ENCODE measurements at regions not wholly inside any gene's neighbourhood (a gene's known extent, or its start where the extent isn't known, plus 50 kb on each side); places are given as distances from the start of the nearest gene placed in this dataset.

DNA sequence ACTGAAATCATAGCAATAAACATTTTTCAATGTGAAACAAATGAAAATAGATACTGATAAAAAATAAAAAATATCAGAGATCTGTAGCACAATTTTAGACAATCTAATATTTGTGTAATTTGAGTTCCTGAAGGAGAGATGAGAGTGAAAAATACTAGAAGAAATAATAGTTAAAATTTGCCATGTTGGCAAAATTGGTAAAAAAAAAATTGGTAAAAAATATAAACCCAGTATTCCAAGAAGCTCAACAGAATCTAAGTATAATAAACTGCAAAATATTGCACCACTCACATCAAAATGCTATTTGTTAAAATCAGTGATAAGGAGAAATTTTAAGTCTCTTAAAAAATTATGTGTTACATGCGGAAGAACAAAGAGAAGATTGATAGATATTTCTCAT, 1680.7 kb downstream of the PCDH7 start:
- no peaks in the 10 kb centered on the region for H3K36me3 ChIP-seq (ENCODE audit: control insufficient read depth in 1 of 2, insufficient read depth in 2 of 2, low read length in 2 of 2)
- no peak overlapping the region for H3K27ac ChIP-seq (ENCODE audit: low read length)
- no peaks in the 10 kb centered on the region for H3K4me1 ChIP-seq (ENCODE audit: control insufficient read depth in 1 of 2, insufficient read depth in 2 of 2, low read length in 2 of 2)
- H3K9me3 ChIP-seq (ENCODE audit: control insufficient read depth in 1 of 2, low read length in 2 of 2) = no peaks in the 10 kb centered on the region
- H3K4me3 ChIP-seq (ENCODE audit: low read depth in 1 of 2, low read length in 2 of 2) = no peak overlapping the region
- no peaks in the 10 kb centered on the region for H3K27me3 ChIP-seq (ENCODE audit: low read depth, low read length)

DNA sequence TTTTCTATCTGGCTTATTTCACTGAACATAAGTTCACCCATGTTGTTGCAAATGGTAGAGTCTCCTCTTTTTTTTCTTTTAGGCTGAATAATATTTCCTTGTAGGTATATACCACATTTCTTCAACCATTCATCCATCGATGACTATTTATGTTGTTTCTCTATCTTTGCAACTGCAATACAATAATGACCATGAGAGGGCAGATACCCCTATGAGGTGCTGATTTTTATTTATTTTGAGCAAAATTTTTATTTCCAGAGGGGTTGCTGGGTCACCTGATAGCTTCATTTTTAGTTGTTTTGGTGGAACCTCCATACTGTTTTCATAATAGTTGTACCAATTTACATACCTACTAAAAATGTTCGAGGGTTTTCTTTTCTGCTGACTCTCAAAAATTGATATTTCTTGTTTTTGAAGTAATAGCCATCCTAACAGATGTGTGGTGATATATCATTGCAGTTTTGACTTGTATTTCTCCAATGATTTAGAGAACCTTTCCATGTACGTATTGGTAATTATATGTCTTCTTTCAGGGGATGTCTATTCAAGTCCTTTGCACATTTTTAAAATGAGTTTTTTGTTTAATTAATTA, 1697.0 kb downstream of the PCDH7 start:
- Histone ChIP-seq H3K36me3 (ENCODE audit: control insufficient read depth in 1 of 2, insufficient read depth in 2 of 2, low read length in 2 of 2) (no peaks in the 10 kb centered on the region), H3K27ac (ENCODE audit: low read length) (no peak overlapping the region), H3K27me3 (ENCODE audit: low read depth, low read length) (no peaks in the 10 kb centered on the region), H3K9me3 (ENCODE audit: control insufficient read depth in 1 of 2, low read length in 2 of 2) (peaks cover 0 to under 1% of the 10 kb centered on the region in 2 donors), H3K4me3 (ENCODE audit: low read depth in 1 of 2, low read length in 2 of 2) (no peak overlapping the region), H3K4me1 (ENCODE audit: control insufficient read depth in 1 of 2, insufficient read depth in 2 of 2, low read length in 2 of 2) (no peaks in the 10 kb centered on the region)

DNA sequence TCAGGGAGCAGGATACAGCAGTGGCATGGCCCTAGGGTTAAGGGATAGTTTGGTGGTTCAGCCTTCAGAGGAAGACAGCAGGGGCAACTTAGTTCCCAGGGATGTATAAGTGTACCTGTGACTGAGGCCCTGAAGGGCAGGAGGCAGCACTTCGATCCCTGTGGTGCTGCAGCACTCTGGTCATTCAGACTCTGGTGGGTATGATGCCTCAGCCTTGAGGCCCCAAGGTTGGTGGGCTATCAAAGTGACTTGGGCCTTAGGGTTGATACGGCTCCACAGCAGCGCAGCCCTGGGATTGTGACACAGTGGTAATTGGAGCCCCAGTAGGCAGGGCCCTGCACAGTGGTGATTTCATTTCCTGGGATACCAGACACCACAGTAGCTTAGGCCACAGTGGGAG, 1703.1 kb downstream of the PCDH7 start:
- Histone ChIP-seq H3K9me3 (ENCODE audit: control insufficient read depth in 1 of 2, low read length in 2 of 2) (peaks cover 0 to 16% of the 10 kb centered on the region in 2 donors), H3K4me3 (ENCODE audit: low read depth in 1 of 2, low read length in 2 of 2) (no peak overlapping the region), H3K4me1 (ENCODE audit: control insufficient read depth in 1 of 2, insufficient read depth in 2 of 2, low read length in 2 of 2) (no peaks in the 10 kb centered on the region), H3K27me3 (ENCODE audit: low read depth, low read length) (no peaks in the 10 kb centered on the region), H3K27ac (ENCODE audit: low read length) (no peak overlapping the region), H3K36me3 (ENCODE audit: control insufficient read depth in 1 of 2, insufficient read depth in 2 of 2, low read length in 2 of 2) (no peaks in the 10 kb centered on the region)

DNA sequence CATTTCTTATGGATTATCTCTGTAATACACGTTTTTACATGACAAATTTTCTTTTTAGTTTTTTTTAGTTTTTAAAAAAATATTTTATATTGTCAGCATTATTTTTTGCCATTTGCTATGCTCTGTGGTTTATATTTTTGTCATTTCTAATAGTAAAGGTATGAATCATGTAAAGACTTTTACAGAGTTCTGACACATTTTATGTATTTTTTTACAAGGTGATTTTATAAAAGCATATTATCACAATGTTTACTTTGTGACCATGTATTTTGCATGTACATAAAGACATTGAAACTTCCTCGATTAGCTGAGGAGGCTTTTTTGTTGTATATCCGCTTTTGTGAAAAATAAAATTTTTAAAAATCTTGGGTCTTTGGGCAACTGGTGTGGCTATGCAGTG, 1705.1 kb downstream of the PCDH7 start:
- Histone ChIP-seq H3K27ac (ENCODE audit: low read length) (no peak overlapping the region), H3K4me3 (ENCODE audit: low read depth in 1 of 2, low read length in 2 of 2) (no peak overlapping the region), H3K9me3 (ENCODE audit: control insufficient read depth in 1 of 2, low read length in 2 of 2) (peaks cover 0 to 16% of the 10 kb centered on the region in 2 donors), H3K36me3 (ENCODE audit: control insufficient read depth in 1 of 2, insufficient read depth in 2 of 2, low read length in 2 of 2) (no peaks in the 10 kb centered on the region), H3K4me1 (ENCODE audit: control insufficient read depth in 1 of 2, insufficient read depth in 2 of 2, low read length in 2 of 2) (no peaks in the 10 kb centered on the region), H3K27me3 (ENCODE audit: low read depth, low read length) (no peaks in the 10 kb centered on the region)

DNA sequence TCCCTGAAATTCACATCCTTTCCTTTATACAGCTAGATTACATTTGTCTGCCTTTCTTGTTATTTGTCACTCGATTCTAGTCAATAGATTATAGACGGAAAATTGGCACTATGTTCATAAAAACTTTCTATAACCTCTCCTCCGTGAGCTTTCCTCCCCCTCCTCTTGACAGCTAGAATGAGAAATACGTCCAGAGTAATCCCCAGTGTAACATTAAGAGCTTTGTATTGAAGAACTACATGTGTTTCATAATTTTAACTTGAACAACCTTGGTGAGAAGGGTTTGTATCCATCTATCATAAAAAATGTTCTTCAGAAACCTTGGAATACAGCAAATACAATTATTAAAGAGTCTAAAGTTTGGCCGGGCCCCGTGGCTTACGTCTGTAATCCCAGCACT, 1707.4 kb downstream of the PCDH7 start:
- Histone ChIP-seq H3K4me3 (ENCODE audit: low read depth in 1 of 2, low read length in 2 of 2) (no peak overlapping the region), H3K36me3 (ENCODE audit: control insufficient read depth in 1 of 2, insufficient read depth in 2 of 2, low read length in 2 of 2) (no peaks in the 10 kb centered on the region), H3K27me3 (ENCODE audit: low read depth, low read length) (no peaks in the 10 kb centered on the region), H3K4me1 (ENCODE audit: control insufficient read depth in 1 of 2, insufficient read depth in 2 of 2, low read length in 2 of 2) (no peaks in the 10 kb centered on the region), H3K27ac (ENCODE audit: low read length) (no peak overlapping the region), H3K9me3 (ENCODE audit: control insufficient read depth in 1 of 2, low read length in 2 of 2) (peaks cover 0 to 12% of the 10 kb centered on the region in 2 donors)

DNA sequence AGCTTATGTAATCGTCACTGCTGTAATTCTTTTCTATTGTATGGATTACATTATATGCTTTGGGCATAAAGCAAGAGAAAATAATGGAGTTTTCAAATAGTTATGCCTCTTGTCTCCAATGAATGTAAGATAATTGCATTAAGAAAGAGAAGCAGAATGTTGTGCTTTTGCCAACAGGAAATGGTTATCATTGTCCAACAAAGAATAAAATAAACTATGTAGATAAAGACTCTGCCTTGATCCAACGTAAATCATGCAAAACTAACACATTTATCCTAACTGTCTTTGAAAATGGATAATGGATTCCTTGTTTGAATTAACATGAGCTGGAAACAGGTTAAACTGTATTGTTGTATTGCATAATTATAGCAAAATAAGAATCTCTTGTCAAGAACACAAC, 1709.0 kb downstream of the PCDH7 start:
- Histone ChIP-seq H3K4me3 (ENCODE audit: low read depth in 1 of 2, low read length in 2 of 2) (no peak overlapping the region), H3K36me3 (ENCODE audit: control insufficient read depth in 1 of 2, insufficient read depth in 2 of 2, low read length in 2 of 2) (no peaks in the 10 kb centered on the region), H3K27me3 (ENCODE audit: low read depth, low read length) (no peaks in the 10 kb centered on the region), H3K27ac (ENCODE audit: low read length) (no peak overlapping the region), H3K4me1 (ENCODE audit: control insufficient read depth in 1 of 2, insufficient read depth in 2 of 2, low read length in 2 of 2) (no peaks in the 10 kb centered on the region), H3K9me3 (ENCODE audit: control insufficient read depth in 1 of 2, low read length in 2 of 2) (peaks cover 0 to under 1% of the 10 kb centered on the region in 2 donors)

DNA sequence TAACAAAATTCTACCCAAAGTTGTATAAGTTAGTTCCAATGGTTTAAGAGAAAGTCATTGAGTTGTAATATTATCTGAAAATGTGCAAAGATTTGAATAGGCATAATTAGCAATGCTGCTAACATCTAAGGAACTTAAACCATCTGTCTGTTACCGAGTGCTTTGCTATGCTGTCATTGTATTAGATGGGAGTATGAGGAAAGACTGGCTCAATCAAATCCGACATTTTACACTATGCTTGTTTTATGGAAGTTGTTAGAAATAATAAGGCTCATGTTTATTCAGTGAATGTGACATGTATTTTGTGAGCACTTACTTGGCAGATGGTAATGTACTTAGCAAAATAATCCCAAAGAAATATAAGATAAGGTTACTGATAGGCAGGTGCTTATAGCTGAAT, 1715.1 kb downstream of the PCDH7 start:
- Histone ChIP-seq H3K4me3 (ENCODE audit: low read depth in 1 of 2, low read length in 2 of 2) (no peak overlapping the region), H3K36me3 (ENCODE audit: control insufficient read depth in 1 of 2, insufficient read depth in 2 of 2, low read length in 2 of 2) (no peaks in the 10 kb centered on the region), H3K27me3 (ENCODE audit: low read depth, low read length) (no peaks in the 10 kb centered on the region), H3K9me3 (ENCODE audit: control insufficient read depth in 1 of 2, low read length in 2 of 2) (no peaks in the 10 kb centered on the region), H3K27ac (ENCODE audit: low read length) (no peak overlapping the region), H3K4me1 (ENCODE audit: control insufficient read depth in 1 of 2, insufficient read depth in 2 of 2, low read length in 2 of 2) (no peaks in the 10 kb centered on the region)

DNA sequence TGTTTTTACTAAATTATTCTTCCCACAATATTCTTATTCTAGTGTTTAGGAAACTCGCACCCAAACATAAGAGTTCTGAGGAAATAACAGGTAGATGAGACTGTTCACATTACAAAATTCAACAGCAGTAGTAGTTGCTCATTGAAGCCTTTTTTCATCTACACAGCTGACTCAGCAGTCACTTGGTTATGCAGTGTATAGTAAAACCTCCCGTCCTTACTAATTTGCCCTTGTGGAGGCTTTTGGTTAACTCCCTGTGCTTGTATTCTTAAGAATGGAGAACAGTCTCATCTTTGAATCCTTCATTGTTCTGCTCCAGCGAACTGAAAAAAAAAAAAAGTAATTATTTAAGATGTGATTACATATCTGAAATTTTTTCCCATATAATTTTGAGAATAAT, 1716.6 kb downstream of the PCDH7 start:
- Histone ChIP-seq H3K9me3 (ENCODE audit: control insufficient read depth in 1 of 2, low read length in 2 of 2) (no peaks in the 10 kb centered on the region), H3K4me3 (ENCODE audit: low read depth in 1 of 2, low read length in 2 of 2) (no peak overlapping the region), H3K4me1 (ENCODE audit: control insufficient read depth in 1 of 2, insufficient read depth in 2 of 2, low read length in 2 of 2) (no peaks in the 10 kb centered on the region), H3K36me3 (ENCODE audit: control insufficient read depth in 1 of 2, insufficient read depth in 2 of 2, low read length in 2 of 2) (no peaks in the 10 kb centered on the region), H3K27ac (ENCODE audit: low read length) (no peak overlapping the region), H3K27me3 (ENCODE audit: low read depth, low read length) (no peaks in the 10 kb centered on the region)

DNA sequence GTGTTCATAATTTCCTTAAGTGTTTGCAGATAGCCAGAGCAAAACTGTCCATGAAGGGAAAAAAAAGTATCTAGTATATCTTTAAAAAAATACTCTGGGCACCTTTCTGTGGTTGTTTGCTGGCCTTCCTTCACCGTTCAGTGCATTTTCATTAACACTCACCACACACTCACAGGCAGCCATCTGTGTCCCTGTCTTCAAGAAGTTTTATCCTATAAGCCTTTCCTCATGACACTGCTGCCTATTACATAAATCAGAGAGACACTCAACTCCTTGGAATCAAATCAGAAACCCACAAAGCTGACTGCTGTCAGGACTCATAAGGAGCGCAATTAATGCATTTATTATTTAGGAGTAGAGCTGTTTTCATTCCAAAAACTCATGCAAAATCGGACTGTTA, 1720.2 kb downstream of the PCDH7 start:
- no peak overlapping the region for H3K27ac ChIP-seq (ENCODE audit: low read length)
- H3K4me1 ChIP-seq (ENCODE audit: control insufficient read depth in 1 of 2, insufficient read depth in 2 of 2, low read length in 2 of 2) = no peaks in the 10 kb centered on the region
- H3K9me3 ChIP-seq (ENCODE audit: control insufficient read depth in 1 of 2, low read length in 2 of 2) = no peaks in the 10 kb centered on the region
- H3K4me3 ChIP-seq (ENCODE audit: low read depth in 1 of 2, low read length in 2 of 2) = no peak overlapping the region
- no peaks in the 10 kb centered on the region for H3K27me3 ChIP-seq (ENCODE audit: low read depth, low read length)
- H3K36me3 ChIP-seq (ENCODE audit: control insufficient read depth in 1 of 2, insufficient read depth in 2 of 2, low read length in 2 of 2) = no peaks in the 10 kb centered on the region

DNA sequence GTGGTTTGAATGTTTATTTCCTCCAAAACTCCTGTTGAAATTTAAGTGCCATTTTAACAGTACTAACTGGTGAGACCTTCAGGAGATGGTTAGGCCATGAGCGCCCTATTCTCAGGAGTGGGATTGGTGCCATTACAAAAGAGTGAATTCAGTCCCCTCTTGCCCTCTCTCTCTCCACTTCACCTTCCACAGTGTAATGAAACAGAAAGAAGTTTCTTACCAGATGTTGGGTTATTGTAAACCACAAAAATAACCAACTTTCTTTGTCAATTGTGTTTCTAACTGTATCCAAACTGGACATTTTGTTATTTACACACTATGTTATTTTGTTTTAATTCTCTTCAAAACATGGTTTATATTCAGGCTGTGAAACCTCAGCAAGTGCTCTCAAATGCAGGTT, 1734.3 kb downstream of the PCDH7 start:
- no peaks in the 10 kb centered on the region for H3K4me1 ChIP-seq (ENCODE audit: control insufficient read depth in 1 of 2, insufficient read depth in 2 of 2, low read length in 2 of 2)
- H3K36me3 ChIP-seq (ENCODE audit: control insufficient read depth in 1 of 2, insufficient read depth in 2 of 2, low read length in 2 of 2) = no peaks in the 10 kb centered on the region
- no peaks in the 10 kb centered on the region for H3K9me3 ChIP-seq (ENCODE audit: control insufficient read depth in 1 of 2, low read length in 2 of 2)
- no peak overlapping the region for H3K27ac ChIP-seq (ENCODE audit: low read length)
- H3K27me3 ChIP-seq (ENCODE audit: low read depth, low read length) = no peaks in the 10 kb centered on the region
- no peak overlapping the region for H3K4me3 ChIP-seq (ENCODE audit: low read depth in 1 of 2, low read length in 2 of 2)

DNA sequence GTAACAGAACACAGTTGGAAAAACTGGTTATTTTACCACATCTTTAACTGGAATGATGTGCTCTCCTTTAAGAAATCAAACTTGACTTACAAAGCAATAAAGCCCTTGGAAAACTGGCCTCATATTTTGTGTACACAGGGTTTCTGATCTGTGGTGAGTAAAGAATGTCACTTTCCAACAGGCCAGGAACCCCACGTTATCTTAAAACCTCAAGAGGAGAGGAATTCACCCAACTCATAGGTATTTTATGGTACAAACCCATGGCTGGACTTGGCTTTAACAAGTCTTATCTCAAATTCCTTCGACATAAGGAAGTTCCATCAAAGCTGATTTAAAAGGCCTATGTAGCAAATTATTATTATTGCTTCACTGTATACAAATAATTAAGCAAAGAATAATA, 1735.1 kb downstream of the PCDH7 start:
- Histone ChIP-seq H3K36me3 (ENCODE audit: control insufficient read depth in 1 of 2, insufficient read depth in 2 of 2, low read length in 2 of 2) (no peaks in the 10 kb centered on the region), H3K9me3 (ENCODE audit: control insufficient read depth in 1 of 2, low read length in 2 of 2) (no peaks in the 10 kb centered on the region), H3K27ac (ENCODE audit: low read length) (no peak overlapping the region), H3K27me3 (ENCODE audit: low read depth, low read length) (no peaks in the 10 kb centered on the region), H3K4me3 (ENCODE audit: low read depth in 1 of 2, low read length in 2 of 2) (no peak overlapping the region), H3K4me1 (ENCODE audit: control insufficient read depth in 1 of 2, insufficient read depth in 2 of 2, low read length in 2 of 2) (no peaks in the 10 kb centered on the region)

DNA sequence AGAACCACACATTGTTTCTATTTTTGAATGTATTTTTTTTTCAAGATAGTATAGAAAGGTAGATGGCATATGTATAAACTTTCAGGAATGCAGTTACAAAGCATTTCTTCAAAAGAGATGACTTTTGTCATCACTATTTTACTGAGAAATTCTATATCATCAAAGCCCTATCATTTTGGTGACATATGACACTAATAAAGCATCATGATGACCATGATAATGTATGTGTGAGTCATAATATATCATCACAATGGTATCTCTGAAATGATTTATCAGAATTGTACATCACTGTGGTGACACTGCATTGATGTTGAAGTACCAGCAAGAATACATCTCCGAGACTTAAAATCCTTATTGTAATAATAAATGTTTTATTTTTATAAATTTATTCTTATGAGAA, 1740.8 kb downstream of the PCDH7 start:
- Histone ChIP-seq H3K4me3 (ENCODE audit: low read depth in 1 of 2, low read length in 2 of 2) (no peak overlapping the region), H3K36me3 (ENCODE audit: control insufficient read depth in 1 of 2, insufficient read depth in 2 of 2, low read length in 2 of 2) (no peaks in the 10 kb centered on the region), H3K27me3 (ENCODE audit: low read depth, low read length) (no peaks in the 10 kb centered on the region), H3K4me1 (ENCODE audit: control insufficient read depth in 1 of 2, insufficient read depth in 2 of 2, low read length in 2 of 2) (no peaks in the 10 kb centered on the region), H3K9me3 (ENCODE audit: control insufficient read depth in 1 of 2, low read length in 2 of 2) (no peaks in the 10 kb centered on the region), H3K27ac (ENCODE audit: low read length) (no peak overlapping the region)
